HG02973 (cell line): ENCODE measurements at regions not wholly inside any gene's neighbourhood (a gene's known extent, or its start where the extent isn't known, plus 50 kb on each side); places are given as distances from the start of the nearest gene placed in this dataset.
"Not testable (repeated sequence)": the region's sequence is repeated elsewhere in the genome, so short reads cannot be mapped to it uniquely, and the experiment has no call there.

Source experiments
- ATAC-seq: cut with Tn5 transposase; IDR thresholded peaks from one replicate; pipeline ENCODE4 v1.9.1; 2021; ENCODE audit warnings: moderate library complexity; ENCODE audit not compliant: unreplicated experiment

DNA sequence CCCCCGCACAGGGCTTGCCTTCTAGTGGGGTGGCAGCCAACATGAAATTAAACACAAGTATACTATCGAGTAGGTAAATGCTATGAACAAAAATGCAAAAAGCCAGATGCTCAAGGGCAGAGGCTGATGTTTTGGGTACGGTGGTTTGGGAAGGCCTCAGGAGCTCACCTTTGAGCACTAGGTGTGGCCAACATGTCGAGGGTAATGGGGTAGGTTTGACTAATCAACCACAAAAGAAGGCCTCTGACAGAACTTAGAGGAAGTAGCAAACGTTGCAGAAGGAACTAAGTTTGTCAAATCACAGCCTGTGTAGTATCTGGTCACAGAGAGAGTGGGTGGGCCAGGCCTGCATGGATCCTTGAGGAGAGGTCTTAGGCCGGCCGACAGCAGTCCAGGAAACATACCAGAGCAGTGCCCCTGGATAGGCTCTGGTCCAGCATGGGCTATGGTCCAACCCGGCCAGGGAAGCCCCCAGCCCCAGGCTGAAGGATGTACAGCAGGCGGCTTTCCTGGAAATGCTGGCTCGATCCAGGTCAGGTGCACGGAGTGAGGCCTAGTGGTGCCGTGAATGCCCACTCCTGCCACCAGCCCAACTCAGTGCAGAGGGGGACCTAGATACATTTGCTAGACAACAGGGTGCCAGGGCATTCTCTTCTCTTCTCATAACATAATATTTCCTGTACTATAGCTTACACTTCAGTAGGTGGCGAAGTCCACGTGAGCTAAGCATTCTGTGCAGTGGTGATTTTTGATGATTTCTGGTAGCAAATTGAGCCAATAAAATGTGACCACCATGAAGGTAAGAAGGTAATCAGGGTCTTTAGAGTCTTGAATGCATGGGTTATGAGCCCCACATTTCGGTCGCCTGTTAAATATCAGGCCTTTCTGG is 56.3 kb upstream of the CD93 start:
- peak; percentile 86 for ATAC-seq

DNA sequence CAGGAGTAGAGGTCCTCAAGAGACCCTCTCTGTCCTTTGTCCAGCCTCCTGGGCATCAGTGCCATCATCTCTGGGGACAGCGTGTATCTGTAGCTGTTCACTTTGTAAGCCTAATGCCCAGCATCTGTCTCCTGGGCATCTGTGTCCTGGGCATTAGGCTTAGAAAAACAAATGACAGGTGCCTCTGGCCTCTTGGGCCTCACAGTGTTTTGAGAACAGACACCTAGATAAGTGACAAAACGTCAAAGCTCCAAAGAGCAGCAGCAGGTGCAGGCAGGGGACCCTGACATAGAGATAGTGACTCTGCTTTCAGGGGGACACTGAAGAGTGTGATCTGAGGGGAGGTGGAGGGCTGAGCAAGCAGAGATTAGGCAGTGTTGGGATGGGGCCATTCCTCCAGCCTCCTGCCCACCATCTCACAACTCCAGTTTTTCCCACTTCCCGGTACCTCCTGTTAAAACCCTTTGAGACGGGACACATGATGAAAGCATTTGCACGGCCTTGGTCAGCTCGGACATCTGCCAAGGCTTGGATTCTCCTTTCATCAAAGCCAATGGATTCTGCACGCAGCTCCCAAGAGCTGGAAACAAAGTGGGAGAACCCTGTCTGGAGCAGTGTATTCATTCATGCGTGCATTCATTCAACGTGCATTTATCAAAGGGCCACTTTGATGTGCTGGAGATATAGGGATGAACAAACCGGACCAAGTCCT is 55.5 kb upstream of the CD93 start:
- no peak for ATAC-seq

DNA sequence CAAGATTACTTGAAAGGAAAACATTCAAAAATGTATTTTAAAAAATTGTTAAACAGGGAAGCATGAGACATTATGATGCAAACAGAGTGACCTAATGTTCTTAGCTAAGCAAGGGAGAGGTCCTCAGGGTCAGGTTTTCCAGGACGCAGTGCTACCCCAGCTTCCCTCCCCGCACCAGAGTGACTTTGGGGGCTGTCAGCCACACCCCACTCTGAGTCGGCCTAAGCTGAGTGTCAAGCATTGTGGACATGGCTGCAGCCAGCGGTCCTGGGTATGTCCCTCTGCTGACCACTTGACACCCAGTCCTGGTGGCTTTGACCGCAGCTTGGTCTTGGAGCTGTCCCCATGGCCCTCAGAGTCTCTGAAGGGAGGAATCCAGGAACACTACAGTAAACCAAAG is 54.9 kb upstream of the CD93 start:
- ATAC-seq: no peak

DNA sequence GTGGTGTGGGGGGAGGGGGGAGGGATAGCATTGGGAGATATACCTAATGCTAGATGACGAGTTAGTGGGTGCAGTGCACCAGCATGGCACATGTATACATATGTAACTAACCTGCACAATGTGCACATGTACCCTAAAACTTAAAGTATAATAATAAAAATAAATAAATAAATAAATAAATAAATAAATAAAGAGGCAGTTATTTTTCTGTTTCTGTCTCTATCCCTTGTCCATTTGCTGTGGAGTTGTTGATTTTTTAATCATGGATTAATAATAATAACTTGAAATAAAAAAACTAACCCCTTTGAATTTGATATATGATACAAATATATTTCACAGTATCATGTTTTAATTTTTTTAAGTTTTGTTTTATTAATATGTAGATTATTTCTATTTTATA is 53.9 kb upstream of the CD93 start:
- not testable (repeated sequence) for ATAC-seq

DNA sequence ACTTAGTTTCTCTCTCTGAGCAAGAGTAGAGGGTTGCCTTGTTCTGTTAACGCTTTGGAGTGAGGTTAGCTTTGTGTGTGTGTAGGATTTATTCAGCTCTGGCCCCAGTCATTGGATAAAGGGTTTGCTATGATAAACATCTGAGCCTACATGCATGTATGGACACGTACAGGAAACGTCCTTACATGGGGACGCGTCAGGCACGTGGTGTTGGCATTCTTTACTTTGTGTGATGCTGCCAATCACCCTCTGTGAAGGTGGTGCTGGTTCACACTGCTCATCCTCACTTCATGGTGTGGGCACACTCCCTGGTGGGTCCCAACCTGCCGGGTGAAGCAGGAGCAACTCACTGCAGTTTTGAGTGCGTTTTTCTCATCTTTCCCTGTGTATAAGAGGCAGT is 53.4 kb upstream of the CD93 start:
- no peak for ATAC-seq

DNA sequence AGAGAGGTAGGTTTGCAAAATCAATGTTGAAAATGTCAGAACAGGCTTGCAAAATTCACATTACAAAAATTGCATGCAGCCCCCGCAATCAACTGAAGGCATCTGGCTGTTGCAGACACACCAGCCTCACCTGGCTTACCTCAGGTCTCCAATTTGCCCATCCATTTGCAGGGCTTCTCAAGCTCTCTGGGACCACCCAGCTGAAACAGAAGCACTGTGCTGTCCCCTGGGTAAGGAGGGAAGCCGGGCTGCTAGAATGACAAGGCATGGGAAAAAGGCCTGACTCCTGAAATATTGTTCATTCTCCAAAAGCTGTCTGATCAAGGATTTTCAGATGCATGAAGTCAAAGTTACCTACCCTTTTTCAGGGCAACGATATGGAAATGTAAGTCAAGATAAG is 52.6 kb upstream of the CD93 start:
- ATAC-seq: no peak

DNA sequence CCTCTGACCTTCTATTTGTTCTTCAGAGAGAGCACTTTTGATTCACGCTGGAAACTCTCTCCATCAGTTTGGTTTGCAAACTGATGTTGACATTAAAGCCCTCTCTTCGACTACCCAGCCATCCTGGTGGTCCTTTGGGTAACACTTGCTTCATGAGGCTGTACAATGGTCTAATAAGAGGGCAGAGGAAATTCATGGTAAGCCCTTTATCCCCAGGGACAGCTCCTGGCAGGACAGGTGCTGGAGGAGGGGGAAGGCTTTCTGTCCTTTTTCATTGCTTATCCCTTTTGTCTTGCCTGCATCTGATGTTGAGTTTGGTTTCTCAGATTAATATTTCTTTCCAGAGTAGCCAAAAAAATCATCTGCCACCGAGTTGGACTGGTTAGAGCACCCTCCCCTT is 52.1 kb upstream of the CD93 start:
- no peak for ATAC-seq

DNA sequence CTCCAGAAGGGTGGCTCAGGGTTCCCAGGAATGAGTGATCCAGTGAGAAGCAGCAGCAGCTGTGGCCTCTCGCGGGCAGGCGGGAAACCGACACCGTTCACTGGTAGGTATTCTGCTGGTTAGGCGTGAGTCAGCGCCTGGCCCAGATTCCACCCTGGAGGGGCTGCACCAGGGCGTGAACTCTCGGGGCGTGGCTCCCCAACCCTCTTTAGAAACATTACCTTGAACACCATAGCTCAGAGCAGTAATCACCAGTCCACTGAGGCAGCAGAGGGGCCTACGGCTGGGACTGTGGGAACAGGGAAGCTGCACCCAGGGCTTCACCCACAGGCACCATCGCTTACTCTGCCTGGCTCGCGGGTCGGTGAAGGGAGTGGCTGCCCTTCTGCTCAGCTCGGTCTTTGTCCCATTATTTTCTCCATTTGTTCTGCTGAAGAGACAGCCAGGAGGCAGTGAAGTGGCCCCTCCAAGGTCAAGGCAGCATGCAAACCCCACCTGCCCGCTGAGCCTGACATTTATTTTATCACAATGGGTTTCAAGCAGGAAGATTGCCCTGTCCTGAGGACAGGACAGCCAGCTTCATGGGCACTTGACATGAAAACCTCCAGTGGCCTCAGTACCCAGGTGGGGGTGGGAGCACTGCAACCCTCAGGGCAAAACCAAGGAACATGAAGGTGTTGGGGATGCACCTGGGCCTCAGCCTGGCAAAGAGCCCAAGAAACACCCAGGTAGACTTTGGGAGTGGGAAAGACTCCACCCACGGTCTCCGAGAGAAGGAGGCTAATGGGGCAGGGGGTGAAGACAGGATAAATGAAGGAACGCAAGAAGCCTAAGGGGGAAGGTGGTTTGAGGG is 51.0 kb upstream of the CD93 start:
- ATAC-seq: no peak

DNA sequence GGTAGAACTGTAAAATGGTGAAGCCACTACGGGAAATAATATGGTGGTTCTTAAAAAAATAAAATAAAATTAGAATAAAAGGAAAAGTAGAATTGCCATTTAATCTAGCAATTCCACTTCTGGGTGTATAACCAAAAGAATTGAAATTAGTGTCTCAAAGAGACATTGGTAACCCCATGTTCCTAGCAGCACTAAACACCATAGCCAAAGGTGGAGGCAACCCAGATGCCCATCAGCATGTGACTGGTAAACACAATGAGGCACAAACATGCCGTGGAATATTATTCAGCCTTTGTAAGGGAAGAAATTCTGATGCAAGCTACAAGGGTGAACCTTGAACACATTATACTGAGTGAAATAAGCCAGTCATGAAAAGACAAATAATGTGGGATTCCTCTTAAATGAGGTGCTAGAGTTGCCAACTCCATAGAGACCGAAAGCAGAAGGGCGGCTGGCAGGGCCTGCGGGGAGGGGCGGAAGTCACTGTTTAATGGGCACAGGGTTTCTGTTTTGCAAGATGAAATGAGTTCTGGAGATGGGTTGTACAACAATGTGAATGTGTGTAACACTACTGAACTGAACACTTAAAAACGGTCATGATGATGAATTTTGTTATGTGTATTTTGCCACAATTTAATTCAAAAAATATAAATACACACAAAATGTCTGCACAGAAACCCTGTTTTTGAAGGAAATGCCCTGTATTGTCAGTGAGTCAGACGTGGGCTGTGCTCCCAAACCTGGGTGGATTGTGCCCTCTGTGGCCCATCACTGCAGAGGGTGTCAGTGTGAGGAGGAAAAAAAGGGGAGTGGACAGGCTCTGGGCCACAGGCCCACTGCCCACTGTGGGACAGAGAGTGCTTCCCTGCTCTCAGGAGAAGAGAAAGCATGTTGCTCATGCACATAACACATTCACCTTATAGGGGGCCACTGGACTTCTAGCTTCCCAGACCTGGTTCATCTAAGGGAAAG is 49.6 kb upstream of the CD93 start:
- no peak for ATAC-seq
